Endothelial cell of umbilical vein (primary cell): ENCODE measurements at regions not wholly inside any gene's neighbourhood (a gene's known extent, or its start where the extent isn't known, plus 50 kb on each side); places are given as distances from the start of the nearest gene placed in this dataset.

Experiments
- BruUV-seq: library from RNA; stranded (reverse); fragments of 400-500 nt; replicated peaks from 2 replicates; lab custom pipeline; 2021; lab: Mats Ljungman, UMichigan
- CTCF ChIA-PET: fragments of 300-600, 350-600 bp; sonication (Branson Sonifier 250); formaldehyde crosslinking; loops from one replicate; lab custom pipeline; 2021; ENCODE audit warnings: antibody characterized with exemption, inconsistent platforms; lab: Charles Lee
- POLR2A ChIA-PET: fragments of 300-600, 350-600 bp; sonication (Branson Sonifier 250); formaldehyde crosslinking; loops from one replicate; lab custom pipeline; 2021; ENCODE audit warnings: antibody characterized with exemption, inconsistent platforms; lab: Charles Lee
- DNase-seq: peaks from one replicate; pipeline ENCODE4 v3.0.0-alpha.2; 2011; ENCODE audit warnings: low read depth, low spot score
- FAIRE-seq: peaks from 2 replicates; lab custom pipeline; 2011; peaks lifted over from hg19 to GRCh38; lab: Jason Lieb, UNC
- H2AFZ ChIP-seq: 2 replicates; pipeline ENCODE4 v1.6.0; 2012; ENCODE audit warnings: low read depth, low read length, control low read depth, inconsistent platforms
- H3K27ac ChIP-seq: 2 replicates; pipeline ENCODE4 v1.5.1; 2011; ENCODE audit warnings: low read depth, mild to moderate bottlenecking, control low read depth, low read length, moderate library complexity; ENCODE audit not compliant: insufficient read depth
- H3K27me3 ChIP-seq, 2 experiments: 2 replicates each; pipeline versions ENCODE4 v1.6.0 to v1.6.1; 2011; ENCODE audit warnings: low read length in 2 of 2, mixed read lengths in 1 of 2; ENCODE audit not compliant: control insufficient read depth in 2 of 2, insufficient read depth in 2 of 2
- H3K36me3 ChIP-seq, 2 experiments: 2 replicates in 1 of 2; 3 replicates in 1 of 2; pipeline ENCODE4 v1.5.1; 2011; ENCODE audit warnings: low read length in 2 of 2, mild to moderate bottlenecking in 1 of 2, moderate library complexity in 1 of 2; ENCODE audit not compliant: control insufficient read depth in 2 of 2, insufficient read depth in 2 of 2; ENCODE audit errors: extremely low read depth in 1 of 2
- H3K4me1 ChIP-seq: 3 replicates; pipeline ENCODE4 v1.5.1; 2011; ENCODE audit warnings: mild to moderate bottlenecking, low read length; ENCODE audit not compliant: control insufficient read depth, insufficient read depth; ENCODE audit errors: extremely low read depth
- H3K4me2 ChIP-seq: 2 replicates; pipeline ENCODE4 v1.6.1; 2011; ENCODE audit warnings: low read length, control low read depth, mixed read lengths; ENCODE audit not compliant: insufficient read depth
- H3K4me3 ChIP-seq, 3 experiments: fragments of 200-600 bp in 1 of 3; sonication (generic), shearing (Covaris generic) in 1 of 3; replicated peaks in 1 of 3; 2 replicates each; pipeline ENCODE4 v1.5.1; 2011 to 2016; ENCODE audit warnings: control low read depth in 3 of 3, low read length in 3 of 3, mild to moderate bottlenecking in 2 of 3, inconsistent platforms in 1 of 3, low read depth in 1 of 3, moderate library complexity in 1 of 3; ENCODE audit not compliant: insufficient read depth in 1 of 3
- H3K79me2 ChIP-seq: 2 replicates; pipeline ENCODE4 v1.6.0; 2012; ENCODE audit warnings: low read length, inconsistent platforms; ENCODE audit not compliant: control insufficient read depth, insufficient read depth
- H3K9ac ChIP-seq: replicated peaks from 2 replicates; pipeline ENCODE3; 2011; ENCODE audit warnings: low read length, control low read depth; ENCODE audit not compliant: insufficient read depth; ENCODE audit errors: extremely low read depth
- H3K9me1 ChIP-seq: replicated peaks from 3 replicates; pipeline ENCODE4 v1.6.0; 2011; ENCODE audit warnings: mild to moderate bottlenecking, low read length; ENCODE audit not compliant: control insufficient read depth, insufficient read depth; ENCODE audit errors: extremely low read depth
- H3K9me3 ChIP-seq: replicated peaks from 2 replicates; pipeline ENCODE4 v1.5.1; 2012; ENCODE audit warnings: low read length, inconsistent platforms; ENCODE audit not compliant: control insufficient read depth, insufficient read depth
- H4K20me1 ChIP-seq: replicated peaks from 2 replicates; pipeline ENCODE3; 2011; ENCODE audit warnings: mild to moderate bottlenecking, low read length; ENCODE audit not compliant: control insufficient read depth, insufficient read depth; ENCODE audit errors: extremely low read depth
- CTCF ChIP-seq, 2 donors: IDR thresholded peaks; 1 replicate in 1 of 2; 2 replicates in 1 of 2; pipeline ENCODE4 v1.5.1; 2011; ENCODE audit warnings: low read length in 2 of 2, mild to moderate bottlenecking in 2 of 2, moderate library complexity in 2 of 2, control low read depth in 1 of 2, inconsistent platforms in 1 of 2, low read depth in 1 of 2; ENCODE audit not compliant: insufficient read depth in 1 of 2; ENCODE audit errors: extremely low read depth in 1 of 2
- EZH2 ChIP-seq: IDR thresholded peaks from 2 replicates; pipeline ENCODE4 v1.6.1; 2012; ENCODE audit warnings: borderline replicate concordance, low read depth, mild to moderate bottlenecking, moderate library complexity, low read length, inconsistent platforms; ENCODE audit not compliant: severe bottlenecking
- FOS ChIP-seq: IDR thresholded peaks from 2 replicates; pipeline ENCODE4 v1.6.1; 2011; ENCODE audit warnings: mild to moderate bottlenecking, low read length, moderate library complexity, borderline replicate concordance; ENCODE audit not compliant: insufficient read depth
- GATA2 ChIP-seq: IDR thresholded peaks from 2 replicates; pipeline ENCODE4 v1.7.0; 2011; ENCODE audit warnings: low read depth, mild to moderate bottlenecking, moderate library complexity, mixed read lengths, low read length; ENCODE audit not compliant: insufficient read length, insufficient read depth
- JUN ChIP-seq: IDR thresholded peaks from 2 replicates; pipeline ENCODE4 v1.6.1; 2011; ENCODE audit warnings: borderline replicate concordance, low read depth; ENCODE audit not compliant: insufficient read length, insufficient read depth
- MAX ChIP-seq: IDR thresholded peaks from 2 replicates; pipeline ENCODE4 v1.6.1; 2011; ENCODE audit not compliant: insufficient read depth, insufficient read length
- MYC ChIP-seq: IDR thresholded peaks from one replicate; pipeline ENCODE4 v1.6.1; 2011; ENCODE audit warnings: mild to moderate bottlenecking, low read depth, low read length
- POLR2A ChIP-seq: IDR thresholded peaks from 2 replicates; pipeline ENCODE4 v1.6.1; 2012; ENCODE audit warnings: low read depth, mild to moderate bottlenecking, control low read depth, low read length
- POLR2AphosphoS5 ChIP-seq: IDR thresholded peaks from 2 replicates; pipeline ENCODE4 v1.6.1; 2012; ENCODE audit warnings: low read depth, mild to moderate bottlenecking, control low read depth, low read length, moderate library complexity; ENCODE audit not compliant: insufficient read depth
- dilution Hi-C: fragments of 300-500 bp; cut with MboI; formaldehyde crosslinking; loops from one replicate; pipeline ENCODE4 v1.15.0; 2019; ENCODE audit warnings: low sequenced_read_pairs; ENCODE audit not compliant: extremely low pct_ligation_motif_present
- intact Hi-C: fragments of 100-400 bp; cut with micrococcal nuclease; formaldehyde crosslinking; loops from one replicate; pipeline ENCODE4 v1.10.0; 2022

- FAIRE-seq = no peak
- no peak overlapping the region for H3K9ac ChIP-seq
- no peak overlapping the region for H3K4me3 ChIP-seq
- dilution Hi-C loops = no loop called here
- TF ChIP-seq GATA2 (no peak), CTCF (IDR thresholded peaks at IDR 0.05; ENCODE audit: extremely low read depth in 1 of 2, insufficient read depth in 1 of 2, low read depth in 1 of 2, low read length in 2 of 2) (no peak), POLR2A (no peak), JUN (no peak), POLR2AphosphoS5 (no peak), MYC (no peak)
- H3K79me2 ChIP-seq = no peaks in the 10 kb centered on the region
- intact Hi-C loops = no loop called here
- POLR2A ChIA-PET = no interaction called here
- H3K4me2 ChIP-seq = no peak overlapping the region
- no peak overlapping the region for H2AFZ ChIP-seq
- no TSS peak for BruUV-seq
- no peaks in the 10 kb centered on the region for H3K36me3 ChIP-seq
- DNase-seq = no peak
- H3K27me3 ChIP-seq = no peaks in the 10 kb centered on the region
- H3K9me3 ChIP-seq = peaks cover 6% of the 10 kb centered on the region
- CTCF ChIA-PET = no interaction called here
- H3K27ac ChIP-seq = no peak overlapping the region
- no peaks in the 10 kb centered on the region for H3K4me1 ChIP-seq
- no peaks in the 10 kb centered on the region for H4K20me1 ChIP-seq
- no peaks in the 10 kb centered on the region for H3K9me1 ChIP-seq
These were observed 932.2 kb downstream of the TBC1D22A start for GRCh38 chr22:47694536-47695130.

- no peaks in the 10 kb centered on the region for H3K9me1 ChIP-seq
- H3K4me2 ChIP-seq = no peak overlapping the region
- FAIRE-seq (no peak), DNase-seq (no peak)
- no peaks in the 10 kb centered on the region for H4K20me1 ChIP-seq
- H2AFZ ChIP-seq = no peak overlapping the region
- TF ChIP-seq FOS (no peak), EZH2 (no peak), CTCF (IDR thresholded peaks at IDR 0.05; ENCODE audit: extremely low read depth in 1 of 2, insufficient read depth in 1 of 2, low read depth in 1 of 2, low read length in 2 of 2) (no peak), MYC (no peak), GATA2 (no peak), JUN (no peak), POLR2A (no peak), MAX (no peak), POLR2AphosphoS5 (no peak)
- CTCF ChIA-PET = no interaction called here
- intact Hi-C loops = no loop called here
- POLR2A ChIA-PET = no interaction called here
- no peak overlapping the region for H3K9ac ChIP-seq
- H3K9me3 ChIP-seq = peaks cover 6% of the 10 kb centered on the region
- H3K4me1 ChIP-seq = no peaks in the 10 kb centered on the region
- H3K27ac ChIP-seq = no peak overlapping the region
- dilution Hi-C loops = no loop called here
- no peaks in the 10 kb centered on the region for H3K27me3 ChIP-seq
- BruUV-seq = no TSS peak
- H3K79me2 ChIP-seq = no peaks in the 10 kb centered on the region
- no peak overlapping the region for H3K4me3 ChIP-seq
- no peaks in the 10 kb centered on the region for H3K36me3 ChIP-seq
These were observed 931.2 kb downstream of the TBC1D22A start for GRCh38 chr22:47693606-47694005.
